ENCODE measurements at regions not wholly inside any gene's neighbourhood (a gene's known extent, or its start where the extent isn't known, plus 50 kb on each side); places are given as distances from the start of the nearest gene placed in this dataset.

- Histone ChIP-seq H3K36me3 (ENCODE audit: insufficient read depth, low read length) (no peaks in the 10 kb centered on the region), H3K27me3 (ENCODE audit: control insufficient read depth in 1 of 2, insufficient read depth in 2 of 2, low read length in 2 of 2) (no peaks in the 10 kb centered on the region), H3K27ac (ENCODE audit: low read depth in 1 of 2, low read length in 2 of 2) (no peak overlapping the region), H3K4me3 (ENCODE audit: low read length) (no peak overlapping the region), H3K9me3 (ENCODE audit: control insufficient read depth in 1 of 2, insufficient read depth in 1 of 2, low read length in 2 of 2) (peaks cover 0 to 3% of the 10 kb centered on the region in 2 experiments), H3K4me1 (ENCODE audit: insufficient read depth, low read length) (no peaks in the 10 kb centered on the region)
- Mint-ChIP-seq H3K27me3 (no peaks in the 10 kb centered on the region), H3K4me1 (ENCODE audit: low read depth) (no peaks in the 10 kb centered on the region), H3K9me3 (no peaks in the 10 kb centered on the region), H3K4me3 (no peak overlapping the region), H3K36me3 (ENCODE audit: low read depth) (no peaks in the 10 kb centered on the region), H3K27ac (no peak overlapping the region)
- POLR2A ChIA-PET: no interaction called here
- DNase-seq (no peak), ATAC-seq (ENCODE audit: poor library complexity) (no peak)
- intact Hi-C loops (cut with DNase I, micrococcal nuclease): no loop called here
- no peak for TF ChIP-seq CTCF (IDR thresholded peaks at IDR 0.05)
- CTCF ChIA-PET: no interaction called here
Measured at GRCh38 chr5:126106029-126106428, 317.2 kb upstream of the GRAMD2B start.

- Mint-ChIP-seq H3K9me3 (peaks cover 8% of the 10 kb centered on the region), H3K27ac (no peak overlapping the region), H3K36me3 (ENCODE audit: low read depth) (no peaks in the 10 kb centered on the region), H3K27me3 (no peaks in the 10 kb centered on the region), H3K4me1 (ENCODE audit: low read depth) (no peaks in the 10 kb centered on the region), H3K4me3 (no peak overlapping the region)
- ChIA-PET CTCF (no interaction called here), POLR2A (no interaction called here)
- Histone ChIP-seq H3K27me3 (ENCODE audit: control insufficient read depth in 1 of 2, insufficient read depth in 2 of 2, low read length in 2 of 2) (no peaks in the 10 kb centered on the region), H3K27ac (ENCODE audit: low read depth in 1 of 2, low read length in 2 of 2) (no peak overlapping the region), H3K36me3 (ENCODE audit: insufficient read depth, low read length) (no peaks in the 10 kb centered on the region), H3K9me3 (ENCODE audit: control insufficient read depth in 1 of 2, insufficient read depth in 1 of 2, low read length in 2 of 2) (no peaks in the 10 kb centered on the region), H3K4me1 (ENCODE audit: insufficient read depth, low read length) (no peaks in the 10 kb centered on the region), H3K4me3 (ENCODE audit: low read length) (no peak overlapping the region)
- DNase-seq: no peak
- ATAC-seq (ENCODE audit: poor library complexity): no peak
- no peak for TF ChIP-seq CTCF (IDR thresholded peaks at IDR 0.05)
- intact Hi-C loops (cut with DNase I, micrococcal nuclease): no loop called here
Measured at GRCh38 chr5:126107381-126107780, 315.8 kb upstream of the GRAMD2B start.

- Histone ChIP-seq H3K27me3 (ENCODE audit: control insufficient read depth in 1 of 2, insufficient read depth in 2 of 2, low read length in 2 of 2) (no peaks in the 10 kb centered on the region), H3K4me3 (ENCODE audit: low read length) (no peak overlapping the region), H3K27ac (ENCODE audit: low read depth in 1 of 2, low read length in 2 of 2) (no peak overlapping the region), H3K36me3 (ENCODE audit: insufficient read depth, low read length) (no peaks in the 10 kb centered on the region), H3K9me3 (ENCODE audit: control insufficient read depth in 1 of 2, insufficient read depth in 1 of 2, low read length in 2 of 2) (peaks cover 0 to 8% of the 10 kb centered on the region in 2 experiments), H3K4me1 (ENCODE audit: insufficient read depth, low read length) (no peaks in the 10 kb centered on the region)
- H3K4me1 Mint-ChIP-seq (ENCODE audit: low read depth): no peaks in the 10 kb centered on the region
- intact Hi-C loops (cut with DNase I, micrococcal nuclease): no loop called here
- TF ChIP-seq CTCF (IDR thresholded peaks at IDR 0.05): no peak
- ATAC-seq (ENCODE audit: poor library complexity) (no peak), DNase-seq (no peak)
- CTCF ChIA-PET: no interaction called here
- no peak overlapping the region for H3K27ac Mint-ChIP-seq
- H3K36me3 Mint-ChIP-seq (ENCODE audit: low read depth): no peaks in the 10 kb centered on the region
- no peaks in the 10 kb centered on the region for H3K27me3 Mint-ChIP-seq
- no peak overlapping the region for H3K4me3 Mint-ChIP-seq
- peaks cover 8% of the 10 kb centered on the region for H3K9me3 Mint-ChIP-seq
- POLR2A ChIA-PET: no interaction called here
Measured at GRCh38 chr5:126108470-126108869, 314.7 kb upstream of the GRAMD2B start.

All from CD4-positive, alpha-beta T cell (primary cell).